HCT116 (cell line): ENCODE measurements at regions not wholly inside any gene's neighbourhood (a gene's known extent, or its start where the extent isn't known, plus 50 kb on each side); places are given as distances from the start of the nearest gene placed in this dataset.

Source experiments
- ATAC-seq: fragments of 200-7000 bp; cut with Tn5 transposase; 2 replicates; pipeline ENCODE4 v1.9.1; 2020; ENCODE audit warnings: mild to moderate bottlenecking, moderate library complexity
- BruUV-seq: library from RNA; stranded (reverse); fragments of 400-500 nt; replicated peaks from 2 replicates; lab custom pipeline; 2021; lab: Mats Ljungman, UMichigan
- CTCF ChIA-PET: fragments of 300-600 bp; sonication (Branson Sonifier 250); formaldehyde crosslinking; loops from one replicate; lab custom pipeline; 2021; ENCODE audit warnings: antibody characterized with exemption; lab: Charles Lee
- POLR2A ChIA-PET: fragments of 300-600, 350-600 bp; sonication (Branson Sonifier 250); formaldehyde crosslinking; loops from one replicate; lab custom pipeline; 2021; ENCODE audit warnings: antibody characterized with exemption; lab: Charles Lee
- RAD21 ChIA-PET, 2 experiments: fragments of 300-600 bp; sonication (Branson Sonifier 250); formaldehyde crosslinking; loops; one replicate each; lab custom pipeline; 2023; ENCODE audit warnings: low total read pairs in 2 of 2; ENCODE audit not compliant: uncharacterized antibody in 2 of 2, unreplicated experiment in 2 of 2, low non-redundant PET in 1 of 2; lab: Charles Lee
- DNase-seq: peaks from one replicate; pipeline ENCODE4 v3.0.0-alpha.2; 2010; ENCODE audit warnings: low read depth, low spot score
- H2AFZ ChIP-seq: fragments of 200-600 bp; shearing (Covaris generic), sonication (generic); 2 replicates; pipeline ENCODE4 v1.6.1; 2017; ENCODE audit warnings: low read depth, mixed run types, mixed read lengths, antibody characterized with exemption, low read length; ENCODE audit not compliant: poor library complexity, severe bottlenecking
- H3K27ac ChIP-seq: 2 replicates; pipeline ENCODE4 v1.5.1; 2012; ENCODE audit warnings: low read depth, low read length
- H3K27me3 ChIP-seq: fragments of 200-600 bp; sonication (generic); 2 replicates; pipeline ENCODE4 v1.6.1; 2016; ENCODE audit warnings: mixed run types, low read length, mixed read lengths; ENCODE audit not compliant: insufficient read depth
- H3K36me3 ChIP-seq, 2 experiments: fragments of 200-500 bp in 1 of 2; fragments of 200-600 bp in 1 of 2; sonication (Bioruptor generic) in 1 of 2; sonication (generic) in 1 of 2; 2 replicates each; pipeline versions ENCODE4 v1.5.1 to v1.6.1; 2014 to 2016; ENCODE audit warnings: low read length in 2 of 2, inconsistent platforms in 1 of 2, mixed read lengths in 1 of 2, mixed run types in 1 of 2; ENCODE audit not compliant: insufficient read depth in 2 of 2, control insufficient read depth in 1 of 2
- H3K4me1 ChIP-seq, 2 experiments: fragments of 200-600 bp in 1 of 2; sonication (generic) in 1 of 2; 2 replicates each; pipeline versions ENCODE4 v1.5.1 to v1.6.1; 2012 to 2017; ENCODE audit warnings: low read length in 2 of 2, inconsistent platforms in 1 of 2, mild to moderate bottlenecking in 1 of 2, mixed read lengths in 1 of 2, mixed run types in 1 of 2, moderate library complexity in 1 of 2; ENCODE audit not compliant: insufficient read depth in 2 of 2, control insufficient read depth in 1 of 2
- H3K4me2 ChIP-seq: fragments of 200-600 bp; sonication (generic); 2 replicates; pipeline ENCODE4 v1.6.1; 2017; ENCODE audit warnings: mixed run types, low read length, mixed read lengths
- H3K4me3 ChIP-seq, 2 experiments: fragments of 200-600 bp in 1 of 2; sonication (generic) in 1 of 2; replicated peaks in 1 of 2; 2 replicates each; pipeline ENCODE4 v1.5.1; 2011 to 2016; ENCODE audit warnings: low read length in 2 of 2, control low read depth in 1 of 2, low read depth in 1 of 2, mild to moderate bottlenecking in 1 of 2, mixed read lengths in 1 of 2, mixed run types in 1 of 2
- H3K79me2 ChIP-seq: fragments of 200-600 bp; sonication (generic); 2 replicates; pipeline ENCODE4 v1.6.1; 2017; ENCODE audit warnings: mild to moderate bottlenecking, mixed run types, low read length, moderate library complexity, mixed read lengths; ENCODE audit not compliant: insufficient read depth
- H3K9ac ChIP-seq: fragments of 200-600 bp; sonication (generic); 2 replicates; pipeline ENCODE4 v1.6.1; 2016; ENCODE audit warnings: low read length, mixed read lengths
- H3K9me2 ChIP-seq: fragments of 200-600 bp; sonication (generic), shearing (Covaris generic); 2 replicates; pipeline ENCODE4 v1.6.1; 2017; ENCODE audit warnings: mixed run types, mild to moderate bottlenecking, moderate library complexity; ENCODE audit not compliant: insufficient read depth
- H3K9me3 ChIP-seq, 2 experiments: fragments of 200-500 bp in 1 of 2; fragments of 200-600 bp in 1 of 2; sonication (Bioruptor generic) in 1 of 2; sonication (generic) in 1 of 2; 2 replicates each; pipeline ENCODE4 v1.6.1; 2014 to 2017; ENCODE audit warnings: low read length in 2 of 2, mixed read lengths in 2 of 2, inconsistent platforms in 1 of 2, low read depth in 1 of 2, mild to moderate bottlenecking in 1 of 2, mixed run types in 1 of 2, moderate library complexity in 1 of 2; ENCODE audit not compliant: control insufficient read depth in 1 of 2, insufficient read depth in 1 of 2
- H4K20me1 ChIP-seq: fragments of 200-600 bp; sonication (generic), shearing (Covaris generic); 2 replicates; pipeline ENCODE4 v1.6.1; 2017; ENCODE audit warnings: mixed run types, mild to moderate bottlenecking, moderate library complexity; ENCODE audit not compliant: insufficient read depth
- CBX3 ChIP-seq: IDR thresholded peaks from 2 replicates; pipeline ENCODE4 v1.6.1; 2012; ENCODE audit warnings: low read depth
- CEBPB ChIP-seq: IDR thresholded peaks from 2 replicates; pipeline ENCODE4 v1.6.1; 2012; ENCODE audit warnings: low read depth
- CTCF ChIP-seq, 3 experiments: fragments of 200-600 bp in 1 of 3; sonication (generic) in 1 of 3; IDR thresholded peaks in 2 of 3; conservative IDR thresholded peaks in 1 of 3; 2 replicates each; pipeline ENCODE4 v1.5.1; 2012 to 2017; ENCODE audit warnings: low read depth in 2 of 3, low read length in 2 of 3, antibody characterized with exemption in 1 of 3, borderline replicate concordance in 1 of 3, control low read depth in 1 of 3, mild to moderate bottlenecking in 1 of 3, mixed read lengths in 1 of 3, mixed run types in 1 of 3, moderate library complexity in 1 of 3; ENCODE audit not compliant: insufficient read depth in 1 of 3
- EGR1 ChIP-seq: IDR thresholded peaks from 2 replicates; pipeline ENCODE4 v1.6.1; 2012; ENCODE audit warnings: low read depth
- EZH2phosphoT487 ChIP-seq: fragments of 200-600 bp; IDR thresholded peaks from 2 replicates; pipeline ENCODE4 v1.6.1; 2018; ENCODE audit warnings: antibody characterized with exemption, borderline replicate concordance
- FOSL1 ChIP-seq: IDR thresholded peaks from 2 replicates; pipeline ENCODE4 v1.6.1; 2012; ENCODE audit warnings: low read depth
- POLR2A ChIP-seq: IDR thresholded peaks from 2 replicates; pipeline ENCODE4 v1.7.0; 2011; ENCODE audit warnings: borderline replicate concordance; ENCODE audit not compliant: insufficient read depth, insufficient read length; ENCODE audit errors: extremely low read depth
- POLR2AphosphoS5 ChIP-seq: IDR thresholded peaks from 2 replicates; pipeline ENCODE4 v1.6.1; 2011; ENCODE audit warnings: mild to moderate bottlenecking, low read depth, low read length, moderate library complexity
- REST ChIP-seq: IDR thresholded peaks from 2 replicates; pipeline ENCODE4 v1.6.1; 2012; ENCODE audit warnings: low read depth
- SP1 ChIP-seq: IDR thresholded peaks from 2 replicates; pipeline ENCODE4 v1.6.1; 2012; ENCODE audit warnings: low read depth
- TCF7L2 ChIP-seq: IDR thresholded peaks from 2 replicates; pipeline ENCODE4 v1.7.0; 2011; ENCODE audit warnings: borderline replicate concordance, inconsistent platforms; ENCODE audit not compliant: insufficient read depth, insufficient read length; ENCODE audit errors: extremely low read depth
- YY1 ChIP-seq: IDR thresholded peaks from 2 replicates; pipeline ENCODE4 v1.6.1; 2011; ENCODE audit warnings: low read length, low read depth, moderate library complexity, mild to moderate bottlenecking; ENCODE audit not compliant: insufficient replicate concordance; ENCODE audit errors: extremely low read depth
- ZNF274 ChIP-seq: fragments of 200-500 bp; sonication (Bioruptor generic); IDR thresholded peaks from 2 replicates; pipeline ENCODE4 v1.6.1; 2014; ENCODE audit warnings: mild to moderate bottlenecking, low read depth, low read length, inconsistent platforms
- intact Hi-C: fragments of 100-400 bp; cut with micrococcal nuclease; formaldehyde crosslinking; loops from 2 replicates; pipeline ENCODE4 v1.10.0; 2022

GRCh38 chr1:147811751-147812150, 51.3 kb upstream of the GJA5 start:
- H3K9me3 ChIP-seq, result no peaks in the 10 kb centered on the region
- no peak overlapping the region for H2AFZ ChIP-seq
- no peak overlapping the region for H3K4me2 ChIP-seq
- H3K36me3 ChIP-seq, result no peaks in the 10 kb centered on the region
- H3K27ac ChIP-seq, result no peak overlapping the region
- no peaks in the 10 kb centered on the region for H3K79me2 ChIP-seq
- TF ChIP-seq CBX3 (no peak), ZNF274 (no peak), POLR2AphosphoS5 (no peak), SP1 (no peak), EGR1 (no peak), YY1 (no peak), FOSL1 (no peak), POLR2A (no peak), EZH2phosphoT487 (no peak), CEBPB (no peak), CTCF (IDR thresholded peaks at IDR 0.05 in 2 of 3, conservative IDR thresholded peaks at IDR 0.05 in 1 of 3; ENCODE audit: borderline replicate concordance in 1 of 3, insufficient read depth in 1 of 3, low read depth in 2 of 3, low read length in 2 of 3) (no peak), TCF7L2 (no peak), REST (no peak)
- TF ChIP-seq, all 23 proteins: peak for 0
- DNase-seq (no peak), ATAC-seq (no peak)
- CTCF ChIA-PET, result no interaction called here
- POLR2A ChIA-PET, result no interaction called here
- no peaks in the 10 kb centered on the region for H3K4me1 ChIP-seq
- RAD21 ChIA-PET, result no interaction called here
- BruUV-seq, result no TSS peak
- no peak overlapping the region for H3K9ac ChIP-seq
- no peaks in the 10 kb centered on the region for H4K20me1 ChIP-seq
- intact Hi-C loops, result no loop called here
- H3K27me3 ChIP-seq, result no peaks in the 10 kb centered on the region
- H3K9me2 ChIP-seq, result no peaks in the 10 kb centered on the region
- no peak overlapping the region for H3K4me3 ChIP-seq
